ENCODE measurements at regions not wholly inside any gene's neighbourhood (a gene's known extent, or its start where the extent isn't known, plus 50 kb on each side); places are given as distances from the start of the nearest gene placed in this dataset.

DNA sequence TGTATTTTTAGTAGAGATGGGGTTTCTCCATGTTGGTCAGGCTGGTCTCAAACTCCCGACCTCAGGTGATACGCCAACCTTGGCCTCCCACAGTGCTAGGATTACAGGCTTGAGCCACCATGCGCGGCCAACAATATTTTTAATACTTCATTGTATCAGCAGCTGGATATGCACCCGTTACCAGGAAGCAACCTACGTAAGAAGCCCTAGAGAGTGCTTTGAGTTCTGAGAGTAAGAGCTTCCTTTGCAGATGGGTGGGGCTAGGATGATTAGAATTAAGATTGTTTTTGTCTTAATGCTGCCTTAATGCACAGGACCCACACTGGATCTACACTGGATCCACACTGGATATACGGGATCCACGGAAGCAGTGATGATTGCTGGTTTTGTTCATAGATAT is 123.9 kb upstream of the ABCA1 start:
- no peaks in the 10 kb centered on the region for H3K36me3 ChIP-seq
- H3K27me3 ChIP-seq = peaks cover 17% of the 10 kb centered on the region
- DNase-seq = no peak
- H3K4me1 ChIP-seq = peaks cover 5% of the 10 kb centered on the region; the same call in 1 of the 2 replicates
- no peaks in the 10 kb centered on the region; the same call in 1 of the 2 replicates for H3K9me3 ChIP-seq
- TF ChIP-seq, protein P1, sequence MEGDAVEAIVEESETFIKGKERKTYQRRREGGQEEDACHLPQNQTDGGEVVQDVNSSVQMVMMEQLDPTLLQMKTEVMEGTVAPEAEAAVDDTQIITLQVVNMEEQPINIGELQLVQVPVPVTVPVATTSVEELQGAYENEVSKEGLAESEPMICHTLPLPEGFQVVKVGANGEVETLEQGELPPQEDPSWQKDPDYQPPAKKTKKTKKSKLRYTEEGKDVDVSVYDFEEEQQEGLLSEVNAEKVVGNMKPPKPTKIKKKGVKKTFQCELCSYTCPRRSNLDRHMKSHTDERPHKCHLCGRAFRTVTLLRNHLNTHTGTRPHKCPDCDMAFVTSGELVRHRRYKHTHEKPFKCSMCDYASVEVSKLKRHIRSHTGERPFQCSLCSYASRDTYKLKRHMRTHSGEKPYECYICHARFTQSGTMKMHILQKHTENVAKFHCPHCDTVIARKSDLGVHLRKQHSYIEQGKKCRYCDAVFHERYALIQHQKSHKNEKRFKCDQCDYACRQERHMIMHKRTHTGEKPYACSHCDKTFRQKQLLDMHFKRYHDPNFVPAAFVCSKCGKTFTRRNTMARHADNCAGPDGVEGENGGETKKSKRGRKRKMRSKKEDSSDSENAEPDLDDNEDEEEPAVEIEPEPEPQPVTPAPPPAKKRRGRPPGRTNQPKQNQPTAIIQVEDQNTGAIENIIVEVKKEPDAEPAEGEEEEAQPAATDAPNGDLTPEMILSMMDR (IDR thresholded peaks at IDR 0.05; ENCODE audit: low read depth, low read length) = no peak
- H3K4me3 ChIP-seq (ENCODE audit: low read depth, low read length) = no peak overlapping the region

DNA sequence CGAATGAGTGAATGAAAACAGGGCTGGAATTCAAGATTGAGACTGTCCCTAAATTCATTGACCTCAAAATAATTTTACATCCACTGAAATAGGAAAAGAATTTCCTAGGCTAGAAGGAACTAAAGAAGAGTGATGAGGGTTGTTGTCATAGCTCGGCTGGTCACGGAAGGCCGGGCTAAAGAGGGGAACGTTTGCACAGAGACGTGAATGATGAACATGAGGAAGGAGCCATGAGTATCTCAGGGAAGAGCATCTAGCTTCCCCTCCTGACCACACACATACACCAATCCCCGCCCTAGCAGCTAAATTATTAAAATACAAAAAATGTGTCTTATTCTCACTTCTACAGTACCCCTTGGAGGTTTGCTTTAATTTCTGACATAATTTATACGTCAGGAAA is 124.4 kb upstream of the ABCA1 start:
- no peak overlapping the region for H3K4me3 ChIP-seq (ENCODE audit: low read depth, low read length)
- peaks cover 17% of the 10 kb centered on the region for H3K27me3 ChIP-seq
- H3K9me3 ChIP-seq = no peaks in the 10 kb centered on the region; the same call in 1 of the 2 replicates
- peaks cover 4% of the 10 kb centered on the region; the same call in 1 of the 2 replicates for H3K4me1 ChIP-seq
- DNase-seq = no peak
- TF ChIP-seq, protein P1 (IDR thresholded peaks at IDR 0.05; ENCODE audit: low read depth, low read length) = no peak
- no peaks in the 10 kb centered on the region for H3K36me3 ChIP-seq

DNA sequence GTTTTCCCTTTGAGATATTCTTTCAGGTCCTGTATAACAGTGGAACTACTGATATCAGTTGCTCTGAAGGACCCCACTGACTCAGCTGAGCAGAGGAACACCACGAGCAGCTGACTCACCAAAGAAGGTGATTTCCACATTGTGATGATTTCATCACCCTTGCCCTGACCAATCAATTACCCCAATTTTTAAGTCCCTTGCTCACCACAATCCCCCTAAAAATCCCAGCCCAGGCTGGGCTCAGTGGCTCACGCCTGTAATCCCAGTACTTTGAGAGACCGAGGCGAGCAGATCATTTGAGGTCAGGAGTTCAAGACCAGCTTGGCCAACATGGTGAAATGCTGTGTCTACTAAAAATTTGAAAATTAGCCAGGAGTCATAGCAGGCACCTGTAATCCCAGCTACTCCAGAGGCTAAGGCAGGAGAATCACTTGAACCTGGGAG is 125.3 kb upstream of the ABCA1 start:
- no peak overlapping the region for H3K4me3 ChIP-seq (ENCODE audit: low read depth, low read length)
- no peaks in the 10 kb centered on the region for H3K4me1 ChIP-seq
- DNase-seq = no peak
- TF ChIP-seq, protein P1 (IDR thresholded peaks at IDR 0.05; ENCODE audit: low read depth, low read length) = no peak
- H3K27me3 ChIP-seq = peaks cover 12% of the 10 kb centered on the region
- H3K36me3 ChIP-seq = no peaks in the 10 kb centered on the region
- no peaks in the 10 kb centered on the region; the same call in 1 of the 2 replicates for H3K9me3 ChIP-seq

DNA sequence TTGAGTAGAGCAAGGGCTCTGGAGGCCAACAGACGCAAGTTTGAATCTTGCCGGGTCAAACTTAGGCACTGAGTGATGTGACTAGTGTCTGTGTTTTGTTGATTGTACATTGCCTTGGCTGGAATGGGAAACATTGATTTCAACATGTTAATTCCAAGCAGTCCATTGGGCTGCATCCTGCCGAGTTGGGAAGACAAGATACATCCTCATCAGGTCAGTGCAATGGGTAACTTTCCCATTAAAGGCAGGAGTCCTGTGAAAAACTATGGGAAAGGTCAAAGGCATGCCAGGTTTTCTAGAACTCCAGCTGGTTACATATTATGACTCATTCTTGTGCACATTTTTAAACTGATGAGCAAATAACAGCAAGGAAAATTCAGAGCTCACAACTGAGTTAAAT is 126.5 kb upstream of the ABCA1 start:
- TF ChIP-seq, protein P1 (IDR thresholded peaks at IDR 0.05; ENCODE audit: low read depth, low read length) = no peak
- DNase-seq = no peak
- no peak overlapping the region for H3K4me3 ChIP-seq (ENCODE audit: low read depth, low read length)
- H3K36me3 ChIP-seq = no peaks in the 10 kb centered on the region
- no peaks in the 10 kb centered on the region for H3K4me1 ChIP-seq
- H3K27me3 ChIP-seq = peaks cover 9% of the 10 kb centered on the region
- no peaks in the 10 kb centered on the region; the same call in 1 of the 2 replicates for H3K9me3 ChIP-seq

DNA sequence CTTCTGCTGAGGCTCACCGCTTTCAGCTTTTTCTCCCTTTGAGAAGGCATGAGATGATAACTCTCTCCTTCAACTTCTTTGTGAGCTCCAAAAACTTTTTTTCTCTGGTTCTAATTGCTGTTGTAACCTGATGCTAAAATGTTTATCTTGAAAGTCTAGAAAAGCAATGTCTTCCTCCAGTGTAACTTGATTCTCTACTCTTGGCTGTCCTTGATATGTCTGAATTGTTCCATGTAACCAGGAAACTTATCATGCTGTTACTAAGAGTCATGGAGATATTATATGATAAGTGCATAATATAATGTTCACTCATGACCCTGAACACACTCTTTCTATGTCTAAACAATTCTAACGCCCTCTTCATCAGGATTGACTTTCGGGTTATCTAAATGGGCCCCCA is 128.0 kb upstream of the ABCA1 start:
- Histone ChIP-seq H3K27me3 (peaks cover 4% of the 10 kb centered on the region), H3K4me3 (ENCODE audit: low read depth, low read length) (no peak overlapping the region), H3K4me1 (no peaks in the 10 kb centered on the region), H3K36me3 (no peaks in the 10 kb centered on the region), H3K9me3 (no peaks in the 10 kb centered on the region; the same call in 1 of the 2 replicates)
- TF ChIP-seq, protein P1 (IDR thresholded peaks at IDR 0.05; ENCODE audit: low read depth, low read length) = no peak
- no peak for DNase-seq

DNA sequence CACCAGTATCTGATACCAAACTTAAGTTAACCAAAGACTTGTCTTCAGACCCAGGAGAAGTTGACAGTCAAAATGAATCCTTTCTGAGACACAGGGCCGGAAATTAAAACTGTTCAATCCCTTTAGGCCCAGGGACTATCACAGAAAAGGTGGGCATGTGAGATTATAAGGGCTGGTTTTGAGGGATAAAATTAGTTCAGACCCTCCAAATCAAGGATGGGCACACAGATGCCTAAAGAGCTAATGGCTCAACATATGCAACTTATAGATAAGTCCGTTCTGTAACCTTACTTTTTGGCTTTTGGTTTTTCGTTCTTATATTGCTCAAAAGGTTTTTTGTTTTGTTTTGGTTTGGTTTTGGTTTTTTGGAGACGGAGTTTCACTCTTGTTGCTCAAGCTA is 129.6 kb upstream of the ABCA1 start:
- Histone ChIP-seq H3K9me3 (no peaks in the 10 kb centered on the region; the same call in 1 of the 2 replicates), H3K4me1 (no peaks in the 10 kb centered on the region), H3K27me3 (no peaks in the 10 kb centered on the region), H3K4me3 (ENCODE audit: low read depth, low read length) (no peak overlapping the region), H3K36me3 (no peaks in the 10 kb centered on the region)
- no peak for DNase-seq
- TF ChIP-seq, protein P1 (IDR thresholded peaks at IDR 0.05; ENCODE audit: low read depth, low read length) = no peak
